ENCODE measurements at regions not wholly inside any gene's neighbourhood (a gene's known extent, or its start where the extent isn't known, plus 50 kb on each side); places are given as distances from the start of the nearest gene placed in this dataset.

- no peaks in the 10 kb centered on the region for H3K36me3 ChIP-seq (ENCODE audit: low read depth, low read length)
- no peak overlapping the region for H3K27ac ChIP-seq (ENCODE audit: low read length)
- POLR2A ChIA-PET (ENCODE audit: unreplicated experiment): no interaction called here
- H3K4me2 ChIP-seq (ENCODE audit: low read length): no peak overlapping the region
- H2AFZ ChIP-seq (ENCODE audit: low read length): no peak overlapping the region
- H3K27me3 ChIP-seq (ENCODE audit: low read length): no peaks in the 10 kb centered on the region
- H3K9ac ChIP-seq (ENCODE audit: low read length): no peak overlapping the region
- DNase-seq (no peak), ATAC-seq (no peak)
- BruUV-seq (replicated peaks): no TSS peak
- TF ChIP-seq EZH2phosphoT487 (IDR thresholded peaks at IDR 0.05; ENCODE audit: borderline replicate concordance, low read length): no peak
- TF ChIP-seq CTCF (conservative IDR thresholded peaks at IDR 0.05; ENCODE audit: low read depth, low read length): no peak
- no peak for TF ChIP-seq EZH2 (IDR thresholded peaks at IDR 0.05; ENCODE audit: low read length, unreplicated experiment)
- H3K4me1 ChIP-seq (ENCODE audit: insufficient read depth, low read length): no peaks in the 10 kb centered on the region
- no peaks in the 10 kb centered on the region for H4K20me1 ChIP-seq (ENCODE audit: low read length)
- H3K9me2 ChIP-seq (replicated peaks; ENCODE audit: low read length): no peaks in the 10 kb centered on the region
- intact Hi-C loops (cut with micrococcal nuclease): no loop called here
- H3K9me3 ChIP-seq (ENCODE audit: low read length): no peaks in the 10 kb centered on the region
- no peaks in the 10 kb centered on the region for H3K79me2 ChIP-seq (ENCODE audit: low read length)
- no peak overlapping the region for H3K4me3 ChIP-seq (ENCODE audit: low read length)
- CTCF ChIA-PET: no interaction called here
- no peaks in the 10 kb centered on the region for H3F3A ChIP-seq (ENCODE audit: low read length, unreplicated experiment)
Measured at GRCh38 chr2:123528996-123529707, 495.9 kb upstream of the CNTNAP5 start.

- intact Hi-C loops (cut with micrococcal nuclease): no loop called here
- ChIA-PET CTCF (no interaction called here), POLR2A (ENCODE audit: unreplicated experiment) (no interaction called here)
- no peaks in the 10 kb centered on the region for H3F3A ChIP-seq (ENCODE audit: low read length, unreplicated experiment)
- no peak for DNase-seq
- H3K79me2 ChIP-seq (ENCODE audit: low read length): no peaks in the 10 kb centered on the region
- no TSS peak for BruUV-seq (replicated peaks)
- no peak overlapping the region for H3K4me2 ChIP-seq (ENCODE audit: low read length)
- no peak overlapping the region for H3K27ac ChIP-seq (ENCODE audit: low read length)
- no peak overlapping the region for H3K9ac ChIP-seq (ENCODE audit: low read length)
- H3K4me3 ChIP-seq (ENCODE audit: low read length): no peak overlapping the region
- no peaks in the 10 kb centered on the region for H4K20me1 ChIP-seq (ENCODE audit: low read length)
- no peaks in the 10 kb centered on the region for H3K4me1 ChIP-seq (ENCODE audit: insufficient read depth, low read length)
- no peak overlapping the region for H2AFZ ChIP-seq (ENCODE audit: low read length)
- H3K27me3 ChIP-seq (ENCODE audit: low read length): no peaks in the 10 kb centered on the region
- H3K9me3 ChIP-seq (ENCODE audit: low read length): no peaks in the 10 kb centered on the region
- ATAC-seq: no peak
- no peaks in the 10 kb centered on the region for H3K36me3 ChIP-seq (ENCODE audit: low read depth, low read length)
- H3K9me2 ChIP-seq (replicated peaks; ENCODE audit: low read length): no peaks in the 10 kb centered on the region
- TF ChIP-seq EZH2 (IDR thresholded peaks at IDR 0.05; ENCODE audit: low read length, unreplicated experiment) (no peak), CTCF (conservative IDR thresholded peaks at IDR 0.05; ENCODE audit: low read depth, low read length) (no peak), EZH2phosphoT487 (IDR thresholded peaks at IDR 0.05; ENCODE audit: borderline replicate concordance, low read length) (no peak)
Measured at GRCh38 chr2:123530004-123530403, 495.1 kb upstream of the CNTNAP5 start.

- TF ChIP-seq EZH2phosphoT487 (IDR thresholded peaks at IDR 0.05; ENCODE audit: borderline replicate concordance, low read length) (no peak), CTCF (conservative IDR thresholded peaks at IDR 0.05; ENCODE audit: low read depth, low read length) (no peak), EZH2 (IDR thresholded peaks at IDR 0.05; ENCODE audit: low read length, unreplicated experiment) (no peak)
- H3F3A ChIP-seq (ENCODE audit: low read length, unreplicated experiment): no peaks in the 10 kb centered on the region
Measured at GRCh38 chr2:123532126-123532525, 493.0 kb upstream of the CNTNAP5 start.

More at GRCh38 chr2:123532126-123532525, 493.0 kb upstream of the CNTNAP5 start:
- intact Hi-C loops (cut with micrococcal nuclease): no loop called here
- Histone ChIP-seq H3K4me1 (ENCODE audit: insufficient read depth, low read length) (no peaks in the 10 kb centered on the region), H2AFZ (ENCODE audit: low read length) (no peak overlapping the region), H3K27me3 (ENCODE audit: low read length) (no peaks in the 10 kb centered on the region), H3K4me3 (ENCODE audit: low read length) (no peak overlapping the region), H3K9me3 (ENCODE audit: low read length) (no peaks in the 10 kb centered on the region), H3K9ac (ENCODE audit: low read length) (no peak overlapping the region), H3K36me3 (ENCODE audit: low read depth, low read length) (no peaks in the 10 kb centered on the region), H3K9me2 (replicated peaks; ENCODE audit: low read length) (no peaks in the 10 kb centered on the region), H3K79me2 (ENCODE audit: low read length) (no peaks in the 10 kb centered on the region), H3K27ac (ENCODE audit: low read length) (no peak overlapping the region), H4K20me1 (ENCODE audit: low read length) (no peaks in the 10 kb centered on the region), H3K4me2 (ENCODE audit: low read length) (no peak overlapping the region)
- CTCF ChIA-PET: no interaction called here
- DNase-seq (no peak), ATAC-seq (no peak)
- no TSS peak for BruUV-seq (replicated peaks)
- POLR2A ChIA-PET (ENCODE audit: unreplicated experiment): no interaction called here

All from PC-3 (cell line).